HG02938 (cell line): ENCODE measurements at regions not wholly inside any gene's neighbourhood (a gene's known extent, or its start where the extent isn't known, plus 50 kb on each side); places are given as distances from the start of the nearest gene placed in this dataset.
"Not testable (repeated sequence)": the region's sequence is repeated elsewhere in the genome, so short reads cannot be mapped to it uniquely, and the experiment has no call there.

ENCODE experiments used
- ATAC-seq: cut with Tn5 transposase; IDR thresholded peaks from one replicate; pipeline ENCODE4 v1.9.1; 2021; ENCODE audit warnings: mild to moderate bottlenecking, moderate library complexity; ENCODE audit not compliant: unreplicated experiment

DNA sequence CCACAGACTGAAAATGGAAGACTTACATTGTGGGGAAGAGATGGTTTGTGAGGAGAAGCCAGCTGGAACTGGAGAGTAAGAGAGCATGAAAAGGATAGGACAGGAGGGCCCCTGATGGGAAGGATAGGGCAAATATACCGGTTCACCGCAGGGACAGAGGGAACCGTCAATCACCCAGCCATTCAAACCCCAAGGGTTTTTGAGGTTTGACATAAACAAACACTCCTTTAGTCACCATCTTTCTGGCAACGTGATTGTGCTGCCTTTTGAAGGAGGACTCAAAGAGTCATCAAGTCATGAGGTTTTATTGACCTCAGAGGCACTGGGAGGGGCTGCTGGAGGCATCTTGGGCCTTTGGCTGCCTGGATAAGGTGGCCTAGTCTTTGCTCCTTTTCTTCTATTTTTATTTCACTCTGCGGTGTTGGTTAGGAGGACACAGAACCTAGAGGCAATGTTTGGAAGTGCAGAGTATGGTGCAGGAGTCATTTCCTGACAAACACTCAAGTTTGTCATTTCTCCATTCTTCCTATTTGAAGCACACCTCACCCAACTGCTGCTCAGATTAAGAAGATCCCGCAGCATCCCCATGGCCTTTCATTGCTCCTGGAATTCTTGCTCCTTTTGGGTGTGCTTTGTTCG is 487.3 kb upstream of the SPRED2 start:
- no peak for ATAC-seq

DNA sequence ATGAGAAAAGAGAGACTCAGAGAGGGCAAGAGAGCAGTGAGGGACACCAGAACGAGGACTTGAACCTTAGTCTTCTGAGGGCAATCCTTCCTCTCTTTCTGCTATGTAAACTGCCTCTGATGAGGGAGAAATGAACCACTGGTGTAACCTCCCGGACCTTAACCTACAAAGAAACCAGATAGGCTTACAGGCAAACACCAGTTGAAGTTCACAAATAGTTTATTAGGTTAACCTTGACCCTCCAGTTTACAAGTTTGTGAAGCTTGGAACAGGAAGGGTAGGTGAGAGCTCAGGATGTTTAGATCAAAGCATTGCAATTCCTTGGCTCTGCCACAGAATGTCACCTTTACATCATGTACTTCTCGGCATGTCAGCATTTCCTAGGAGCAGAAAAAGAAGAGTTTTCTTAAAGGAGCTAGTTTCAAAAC is 486.4 kb upstream of the SPRED2 start:
- ATAC-seq: no peak

DNA sequence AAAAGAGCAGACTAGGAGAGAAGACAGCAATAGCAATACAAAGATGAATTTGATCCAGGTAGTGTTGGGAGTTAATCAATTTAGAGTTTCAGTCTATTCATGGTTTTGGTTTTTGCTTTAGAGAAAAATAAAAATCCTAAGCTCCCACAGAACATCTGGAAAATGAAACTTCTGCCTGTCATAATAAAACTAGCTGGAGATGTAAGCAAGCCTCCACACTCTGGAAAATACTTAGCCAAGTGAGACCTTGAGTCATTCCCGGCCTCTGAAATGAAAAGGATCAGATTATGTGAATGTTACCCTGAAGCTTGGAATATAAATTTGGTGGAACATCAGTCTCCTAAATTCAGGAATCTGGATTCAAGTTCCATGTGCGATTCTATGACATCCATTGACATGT is 485.6 kb upstream of the SPRED2 start:
- no peak for ATAC-seq

DNA sequence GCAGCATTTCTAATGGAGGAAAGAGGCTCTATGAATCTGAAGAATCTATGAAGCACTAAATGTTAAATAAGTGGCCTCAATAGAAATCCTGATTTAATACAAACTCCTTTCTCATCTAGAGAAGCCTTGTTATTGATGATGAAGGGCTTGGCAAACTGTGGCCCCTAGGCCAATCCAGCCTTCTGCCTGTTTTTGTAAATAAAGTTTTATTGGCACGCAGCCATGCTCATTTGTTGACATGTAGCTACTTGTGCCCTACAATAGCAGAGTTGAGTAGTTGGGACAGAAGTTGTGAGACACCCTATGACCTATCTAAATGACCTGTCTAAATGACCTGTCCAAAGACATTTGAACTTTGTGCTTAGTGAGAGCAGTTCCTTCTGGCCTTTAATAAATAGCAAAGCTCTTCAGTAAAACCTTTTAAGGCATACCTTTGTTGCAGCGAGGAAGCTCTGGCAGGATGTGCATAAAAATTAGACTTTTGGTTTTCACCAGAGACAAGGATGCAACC is 484.4 kb upstream of the SPRED2 start:
- no peak for ATAC-seq

DNA sequence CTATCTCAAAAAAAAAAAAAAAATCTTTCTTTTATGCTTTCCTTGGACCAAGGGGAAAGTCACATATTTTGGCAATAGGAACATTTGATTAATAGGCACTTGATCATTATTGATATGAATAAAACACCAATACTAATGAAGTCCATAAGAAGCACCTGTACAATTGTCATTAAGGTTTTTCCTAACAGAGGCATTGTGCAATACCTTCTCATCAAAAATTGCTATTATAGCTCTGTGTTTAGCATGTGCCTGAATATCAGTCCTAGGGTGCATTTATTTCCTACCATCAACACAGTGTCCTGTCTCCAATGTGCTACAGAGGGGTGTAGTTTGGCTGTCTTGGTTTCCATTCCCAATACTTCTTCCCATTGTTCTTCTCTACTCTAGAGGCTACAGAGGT is 483.8 kb upstream of the SPRED2 start:
- no peak for ATAC-seq

DNA sequence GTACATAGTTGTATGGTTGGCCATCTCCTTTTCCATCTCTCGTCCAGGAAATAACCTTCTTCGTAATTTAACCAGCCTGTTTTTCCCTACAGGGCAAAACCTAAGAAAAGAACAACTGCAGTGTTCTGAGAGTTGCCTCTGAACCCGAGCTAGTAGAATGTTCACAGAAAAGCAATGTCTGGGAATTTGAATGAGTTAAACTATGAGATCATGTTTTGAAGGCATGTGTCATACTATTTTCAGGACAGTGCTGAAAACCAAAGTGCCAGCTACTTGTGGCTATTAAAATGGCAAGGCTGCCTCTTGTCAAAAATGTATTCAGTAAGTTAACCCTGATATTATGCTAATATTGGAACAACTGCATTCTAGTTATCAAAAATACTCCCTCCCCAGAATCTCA is 482.9 kb upstream of the SPRED2 start:
- no peak for ATAC-seq

DNA sequence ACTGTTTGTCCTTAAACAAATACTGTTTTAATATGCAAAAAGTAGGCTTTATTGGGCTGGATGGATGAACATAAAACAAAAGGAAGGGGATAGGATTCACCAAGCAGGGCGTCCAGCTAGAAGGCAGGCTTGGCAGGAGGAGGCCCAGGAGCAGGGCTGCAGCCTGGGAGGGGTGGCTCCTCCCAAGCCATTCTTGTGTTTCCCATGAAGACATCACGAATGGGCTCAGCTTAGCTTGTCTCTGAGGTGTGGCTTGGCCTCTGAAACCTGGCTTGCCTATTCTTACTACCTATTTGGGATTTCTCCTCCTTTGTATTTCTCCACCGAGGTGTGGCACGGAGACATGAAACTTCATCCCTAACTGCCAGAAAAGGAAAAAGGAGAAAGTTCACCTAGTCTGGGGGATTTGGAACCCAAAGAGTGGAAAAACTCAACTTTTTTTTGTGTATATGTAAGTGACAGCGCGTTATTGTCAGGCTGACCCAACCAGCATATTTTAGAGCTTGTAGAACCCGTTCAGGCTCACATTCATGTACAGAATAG is 481.9 kb upstream of the SPRED2 start:
- ATAC-seq: no peak

DNA sequence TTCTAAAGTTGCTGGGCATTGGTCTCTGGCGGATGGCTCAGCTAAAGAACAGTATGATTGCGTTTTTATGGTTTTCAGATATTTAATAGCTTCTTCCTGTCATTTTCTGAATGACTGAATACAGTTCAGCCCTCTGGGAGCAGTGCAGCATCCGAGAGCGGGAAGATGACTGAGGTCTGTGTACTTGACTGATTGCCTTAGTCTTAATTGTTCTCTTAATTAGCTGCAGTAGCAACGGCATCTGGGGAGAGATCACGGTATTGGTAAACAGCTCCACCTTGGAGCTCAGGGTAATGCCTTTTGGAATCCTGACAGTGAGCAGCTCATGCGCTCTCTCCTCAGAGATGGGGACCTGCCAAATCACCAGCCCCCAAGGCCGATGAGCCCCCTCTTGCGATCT is 481.4 kb upstream of the SPRED2 start:
- no peak for ATAC-seq

DNA sequence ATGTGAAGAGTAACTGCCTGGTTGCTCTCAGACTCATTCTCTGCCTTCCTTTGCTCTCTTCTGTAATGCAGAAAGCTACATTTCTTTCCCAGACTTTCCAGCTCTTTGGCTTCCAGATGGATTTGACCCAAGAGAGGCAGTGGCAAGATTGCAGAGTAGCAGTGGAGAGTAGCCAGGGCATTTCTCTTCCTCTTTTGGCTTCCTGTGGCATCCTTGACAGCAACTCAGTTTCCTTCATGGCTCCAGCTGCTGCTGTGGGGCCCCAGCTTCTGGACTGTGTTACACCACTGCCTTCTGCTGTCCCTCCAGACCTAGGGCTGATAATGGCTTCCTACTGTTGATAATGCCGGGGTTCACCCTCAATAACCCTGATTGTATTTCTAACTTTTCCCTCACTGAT is 469.4 kb upstream of the SPRED2 start:
- no peak for ATAC-seq

DNA sequence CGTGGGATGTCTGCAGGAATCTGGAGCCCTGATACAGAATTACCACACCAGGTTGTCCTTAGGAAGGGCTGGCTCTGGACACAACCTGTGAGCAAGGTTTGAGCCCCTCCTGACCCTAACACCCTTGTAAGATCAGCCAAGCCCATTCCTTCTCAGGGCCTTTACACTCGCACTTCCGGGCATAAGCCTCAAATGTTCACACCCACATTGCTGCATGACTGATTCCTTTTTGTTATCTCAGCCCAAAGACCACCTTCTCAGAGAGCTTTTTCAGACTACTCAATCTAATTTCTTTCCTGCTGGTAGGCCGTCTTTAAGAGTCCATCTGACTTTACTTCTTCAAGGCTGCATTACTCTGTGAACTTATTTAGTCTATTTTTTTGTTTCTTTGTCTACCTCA is 464.0 kb upstream of the SPRED2 start:
- no peak for ATAC-seq

DNA sequence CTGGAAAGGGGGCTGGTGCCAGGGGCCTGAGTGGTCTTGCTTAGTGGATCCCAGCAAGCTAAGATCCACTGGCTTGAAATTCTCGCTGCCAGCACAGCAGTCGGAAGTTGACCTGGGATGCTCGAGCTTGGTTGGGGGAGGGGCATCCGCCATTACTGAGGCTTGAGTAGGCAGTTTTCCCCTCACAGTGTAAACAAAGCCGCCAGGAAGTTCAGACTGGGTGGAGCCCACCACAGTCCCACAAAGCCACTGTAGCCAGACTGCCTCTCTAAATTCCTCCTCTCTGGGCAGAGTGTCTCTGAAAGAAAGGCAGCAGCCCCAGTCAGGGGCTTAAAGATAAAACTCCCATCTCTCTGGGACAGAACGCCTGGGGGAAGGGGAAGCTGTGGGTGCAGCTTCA is 457.7 kb upstream of the SPRED2 start:
- not testable (repeated sequence) for ATAC-seq

DNA sequence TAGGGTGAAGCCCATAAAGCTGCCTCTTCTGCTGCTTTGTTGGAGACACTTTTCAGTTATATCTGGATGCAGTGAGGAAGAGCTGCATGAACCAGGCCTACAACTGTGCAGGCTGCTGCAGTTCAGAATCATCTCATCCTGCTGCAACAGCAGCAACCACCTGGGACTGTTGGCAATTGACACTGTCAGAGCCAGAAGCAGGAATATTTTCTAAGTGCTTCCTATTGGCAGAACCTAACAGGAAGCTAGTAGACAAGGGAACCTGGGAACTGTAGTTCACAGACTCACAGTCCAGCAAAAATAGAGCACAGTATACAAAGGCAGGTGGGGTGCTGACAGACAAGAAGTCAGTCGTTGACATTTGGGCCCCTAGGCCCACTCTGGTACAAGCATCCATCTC is 452.9 kb upstream of the SPRED2 start:
- ATAC-seq: no peak

DNA sequence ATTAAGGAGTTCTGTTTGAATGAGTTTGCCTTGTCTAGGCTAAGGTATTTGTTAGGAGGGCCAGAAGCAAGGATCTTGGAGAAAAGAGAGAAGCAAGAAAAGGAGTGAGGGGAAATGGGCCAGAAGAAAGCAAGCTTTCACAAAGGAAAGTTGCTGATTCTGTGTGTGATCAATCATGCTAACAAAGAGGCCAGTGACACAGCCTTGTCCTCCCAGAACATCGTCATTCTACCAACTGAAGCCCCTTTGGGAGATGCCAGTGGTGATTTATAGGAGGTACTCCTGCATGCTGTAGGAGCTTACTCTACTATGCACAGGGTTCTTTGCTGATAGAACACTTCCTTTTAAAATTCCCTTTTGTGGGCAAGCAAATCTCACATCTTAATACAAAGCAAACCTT is 449.2 kb upstream of the SPRED2 start:
- ATAC-seq: no peak

DNA sequence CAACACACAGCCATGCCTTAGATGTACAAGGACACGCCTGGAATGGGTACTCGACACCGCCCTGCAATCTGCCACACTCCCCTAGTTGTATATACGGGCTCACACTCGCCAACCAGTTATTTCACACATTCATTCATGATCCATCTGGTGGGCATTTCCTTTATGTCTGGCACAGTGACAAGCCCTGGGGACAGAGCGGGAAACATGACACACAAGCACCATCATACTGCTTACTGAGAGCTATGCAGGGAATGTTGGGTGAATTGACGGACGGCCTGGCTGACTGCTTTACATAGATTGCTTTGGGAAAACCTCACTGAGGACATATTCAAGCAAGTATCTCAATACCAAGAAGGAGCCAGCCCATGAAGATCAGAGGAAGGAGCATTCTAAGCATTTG is 448.0 kb upstream of the SPRED2 start:
- ATAC-seq: no peak

DNA sequence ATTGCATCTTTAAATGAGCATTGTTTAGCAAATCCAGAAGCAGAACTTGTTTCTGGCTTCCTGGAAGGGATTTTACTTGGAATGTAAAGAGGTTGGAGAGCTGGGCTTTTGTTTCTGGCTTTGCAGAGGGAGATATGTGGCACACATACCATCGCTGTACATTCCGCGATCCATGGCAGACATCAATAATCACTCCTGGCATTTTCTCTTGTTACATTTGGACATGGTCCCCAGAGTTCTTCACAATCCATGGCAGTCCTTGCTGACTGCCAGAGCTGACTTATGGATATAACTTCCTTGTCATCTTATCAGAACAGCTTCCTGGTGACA is 445.6 kb upstream of the SPRED2 start:
- no peak for ATAC-seq

DNA sequence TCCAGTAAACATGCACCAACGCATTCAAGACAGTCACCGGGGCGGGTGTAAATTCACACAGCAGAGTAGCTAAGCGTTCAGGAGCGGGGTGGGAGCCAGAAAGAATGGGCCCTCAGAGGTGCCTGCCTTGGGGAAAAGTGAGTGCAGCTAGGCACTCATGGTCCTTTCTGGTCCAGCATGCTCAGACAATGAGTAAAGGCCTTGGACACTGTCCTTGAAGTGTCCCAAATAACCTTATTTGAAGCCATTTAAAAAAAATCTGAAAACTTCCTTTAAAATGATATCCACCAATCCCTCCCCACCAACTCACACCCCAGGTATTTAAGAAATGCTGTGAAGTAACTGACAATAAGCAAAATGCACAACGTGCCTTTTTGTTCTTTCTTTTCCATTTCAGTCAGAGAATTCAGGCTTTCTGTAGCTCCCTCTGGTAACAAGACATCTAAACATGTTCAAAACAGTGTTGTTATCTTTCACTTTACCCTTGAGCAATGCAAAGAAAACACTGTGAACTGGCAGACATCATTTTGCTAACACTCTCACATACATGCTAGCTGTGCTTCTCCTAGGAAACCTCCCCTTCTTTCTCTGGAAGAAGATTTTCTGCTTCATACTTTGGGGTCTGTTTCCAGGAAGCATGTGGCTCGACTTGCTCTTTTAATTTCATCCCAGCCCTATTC is 445.1 kb upstream of the SPRED2 start:
- ATAC-seq: no peak

DNA sequence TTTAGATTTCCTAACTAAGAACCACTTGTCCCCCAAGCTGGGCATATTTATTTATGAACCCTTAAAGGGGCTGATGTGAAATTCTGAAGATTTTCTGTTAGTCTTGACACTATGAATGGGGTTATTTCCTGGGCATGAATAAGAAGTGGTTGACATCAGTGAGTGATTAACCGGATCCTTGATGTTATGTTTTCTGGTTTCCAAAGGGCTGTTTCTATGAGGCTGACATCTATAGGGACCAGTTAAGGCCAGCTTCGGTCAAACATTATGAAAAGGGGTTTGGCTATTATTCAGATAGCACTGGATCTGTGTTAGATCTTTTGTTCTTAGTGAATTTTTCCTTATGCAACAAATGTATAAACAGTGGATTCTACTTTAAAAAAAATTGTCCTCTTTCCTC is 443.7 kb upstream of the SPRED2 start:
- no peak for ATAC-seq

DNA sequence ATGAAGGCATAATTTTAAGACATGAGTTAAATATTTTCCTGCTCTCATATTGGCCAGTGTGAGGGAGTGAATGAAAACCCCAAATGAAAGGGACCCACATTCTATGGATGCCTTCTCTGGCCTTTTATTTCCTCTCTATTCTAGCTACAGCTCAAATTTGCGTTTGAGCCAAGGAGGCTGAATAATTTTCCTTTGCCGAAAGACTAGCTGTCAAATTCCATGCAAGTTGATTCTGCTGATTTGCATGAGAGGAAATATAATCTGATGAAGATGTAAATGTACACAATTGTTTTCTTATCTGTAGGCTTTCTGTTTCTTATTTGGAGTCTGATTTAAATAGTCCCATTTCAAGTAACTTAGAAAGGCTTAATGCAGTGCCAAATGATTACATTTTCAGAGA is 438.4 kb upstream of the SPRED2 start:
- no peak for ATAC-seq

DNA sequence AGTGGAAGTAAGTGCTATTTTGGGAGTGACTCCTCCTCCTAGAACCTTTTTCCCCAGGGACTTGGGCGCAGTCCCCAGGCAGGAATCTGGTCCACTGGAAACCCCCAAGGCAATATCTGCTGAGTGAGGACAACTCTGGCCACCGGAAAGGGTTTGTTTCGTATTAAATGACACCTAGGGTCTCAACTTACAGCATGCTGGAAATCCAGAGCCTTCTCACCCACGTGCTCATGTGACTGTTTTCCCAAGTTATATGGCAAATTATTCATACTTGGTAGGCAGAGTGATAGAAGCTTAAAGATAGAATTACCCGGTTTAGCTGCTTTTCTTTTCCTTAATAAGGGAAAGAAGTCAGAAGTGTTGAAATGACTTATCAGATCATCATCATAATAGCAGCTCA is 436.9 kb upstream of the SPRED2 start:
- no peak for ATAC-seq

DNA sequence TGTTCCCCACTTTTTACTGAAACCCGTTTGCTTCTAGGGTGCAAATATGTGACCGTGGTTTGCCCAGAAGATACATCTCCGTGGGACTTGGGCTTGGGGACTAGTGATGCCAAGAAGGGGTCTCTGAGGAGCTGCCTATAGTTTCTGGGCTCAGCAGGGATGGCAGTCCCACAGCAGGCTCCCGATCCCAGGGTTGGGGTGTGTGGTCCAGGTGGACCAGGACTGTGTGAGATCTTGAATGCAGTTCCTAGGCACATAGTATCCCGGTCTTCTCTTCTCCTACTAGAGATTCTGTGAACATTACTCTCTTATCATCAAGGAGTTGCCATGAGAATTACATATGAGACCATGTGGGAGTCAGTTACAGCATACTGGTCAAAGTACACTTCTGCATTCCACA is 435.8 kb upstream of the SPRED2 start:
- ATAC-seq: no peak

DNA sequence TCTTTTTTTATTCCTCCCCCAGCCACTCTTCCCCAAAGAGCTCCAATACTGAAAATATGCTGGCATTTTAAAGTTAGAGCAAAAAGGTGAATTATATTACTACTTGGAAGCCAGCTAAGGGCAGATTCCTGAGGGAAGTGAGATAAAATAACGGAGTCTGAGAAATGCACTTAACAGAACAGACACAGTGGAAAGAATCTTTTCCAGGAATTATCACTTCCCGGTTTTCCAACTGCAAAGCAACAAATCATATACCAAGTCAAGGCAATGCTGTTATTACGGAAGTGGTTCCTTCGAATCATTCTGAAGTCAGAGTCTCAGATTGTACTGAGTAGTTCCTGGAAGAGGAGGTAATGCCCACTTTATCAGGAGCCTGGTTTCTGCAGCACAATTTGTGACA is 435.0 kb upstream of the SPRED2 start:
- ATAC-seq: no peak

DNA sequence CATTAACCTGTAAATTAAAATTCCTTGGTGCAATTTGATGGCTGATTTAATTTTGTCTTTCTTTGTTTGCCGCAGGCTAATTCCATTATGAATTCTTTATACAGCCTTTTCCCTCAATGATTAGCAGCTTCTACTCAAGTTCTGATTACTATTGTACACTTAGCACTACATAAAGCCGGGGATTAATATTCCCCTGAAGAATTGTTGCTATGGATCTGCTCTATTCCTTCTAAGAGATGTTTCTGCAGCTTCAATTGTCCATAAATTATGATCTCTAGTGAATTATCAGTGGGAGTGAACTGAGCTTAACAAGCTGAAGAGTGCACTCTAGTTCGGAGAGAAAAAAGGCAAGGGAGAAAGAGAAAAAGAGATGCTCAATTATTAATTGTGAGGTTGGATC is 433.7 kb upstream of the SPRED2 start:
- ATAC-seq: no peak

DNA sequence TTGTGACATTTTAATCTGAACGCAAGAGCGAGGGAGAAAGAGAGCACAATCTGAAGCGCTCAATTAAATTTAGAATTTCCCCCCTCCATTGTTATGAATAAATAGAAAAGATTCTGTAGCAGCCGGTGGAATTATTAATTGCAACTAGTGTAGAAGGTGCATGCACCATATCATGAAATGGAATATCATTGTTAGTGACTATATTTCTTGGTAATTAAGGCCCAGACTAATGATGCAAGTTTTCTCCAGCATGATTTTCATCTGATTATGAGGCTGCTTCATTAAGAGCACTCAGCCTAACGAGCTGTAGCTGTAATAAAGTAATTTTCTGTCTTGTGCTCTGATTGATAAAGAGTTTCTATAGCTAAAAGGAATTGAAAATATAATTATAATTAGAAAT is 432.2 kb upstream of the SPRED2 start:
- ATAC-seq: no peak
